GM23248 (cell line): ENCODE measurements at regions not wholly inside any gene's neighbourhood (a gene's known extent, or its start where the extent isn't known, plus 50 kb on each side); places are given as distances from the start of the nearest gene placed in this dataset.

Experiments used
- DNase-seq: peaks from one replicate; pipeline ENCODE4 v3.0.0-alpha.2; 2015
- H2AFZ ChIP-seq: fragments of 200-600 bp; sonication (generic); 2 replicates; pipeline ENCODE4 v1.6.1; 2016; ENCODE audit warnings: antibody characterized with exemption
- H3F3A ChIP-seq: fragments of 200-600 bp; sonication (generic); 2 replicates; pipeline ENCODE4 v1.6.1; 2016; ENCODE audit warnings: mild to moderate bottlenecking, antibody characterized with exemption, mixed run types; ENCODE audit not compliant: insufficient read depth
- H3K27ac ChIP-seq: fragments of 200-600 bp; sonication (generic); 2 replicates; pipeline ENCODE4 v1.5.1; 2016; ENCODE audit warnings: mild to moderate bottlenecking
- H3K27me3 ChIP-seq: fragments of 200-600 bp; sonication (generic); replicated peaks from 2 replicates; pipeline ENCODE4 v1.6.1; 2016; ENCODE audit warnings: mild to moderate bottlenecking; ENCODE audit not compliant: insufficient read depth
- H3K36me3 ChIP-seq: fragments of 200-600 bp; sonication (generic); 2 replicates; pipeline ENCODE4 v1.6.1; 2016; ENCODE audit warnings: low read depth, mild to moderate bottlenecking
- H3K4me1 ChIP-seq: fragments of 200-600 bp; sonication (generic); 2 replicates; pipeline ENCODE4 v1.6.1; 2016; ENCODE audit warnings: mild to moderate bottlenecking; ENCODE audit not compliant: insufficient read depth
- H3K4me2 ChIP-seq: fragments of 200-600 bp; sonication (generic); one replicate; pipeline ENCODE4 v1.6.1; 2016; ENCODE audit warnings: mild to moderate bottlenecking; ENCODE audit not compliant: unreplicated experiment
- H3K4me3 ChIP-seq: fragments of 200-600 bp; sonication (generic); 2 replicates; pipeline ENCODE4 v1.5.1; 2016; ENCODE audit warnings: mild to moderate bottlenecking
- H3K79me2 ChIP-seq: fragments of 200-600 bp; sonication (generic); 2 replicates; pipeline ENCODE4 v1.6.1; 2016; ENCODE audit warnings: mild to moderate bottlenecking; ENCODE audit not compliant: insufficient read depth
- H3K9ac ChIP-seq: fragments of 200-600 bp; sonication (generic); 2 replicates; pipeline ENCODE4 v1.6.1; 2016; ENCODE audit warnings: mild to moderate bottlenecking
- H3K9me2 ChIP-seq: fragments of 200-600 bp; sonication (generic); 2 replicates; pipeline ENCODE4 v1.6.1; 2016; ENCODE audit warnings: mixed run types, mild to moderate bottlenecking, moderate library complexity; ENCODE audit not compliant: insufficient read depth
- H3K9me3 ChIP-seq: fragments of 200-600 bp; sonication (generic); one replicate; pipeline ENCODE4 v1.6.1; 2017; ENCODE audit warnings: low read depth
- H4K20me1 ChIP-seq: fragments of 200-600 bp; sonication (generic); 2 replicates; pipeline ENCODE4 v1.6.0; 2016; ENCODE audit not compliant: insufficient read depth
- EZH2 ChIP-seq: fragments of 200-600 bp; sonication (generic); IDR thresholded peaks from 2 replicates; pipeline ENCODE4 v1.6.1; 2018; ENCODE audit warnings: antibody characterized with exemption, mild to moderate bottlenecking; ENCODE audit not compliant: insufficient read depth, poor library complexity, severe bottlenecking
- EZH2phosphoT487 ChIP-seq: fragments of 200-600 bp; sonication (generic); IDR thresholded peaks from 2 replicates; pipeline ENCODE4 v1.6.1; 2018; ENCODE audit warnings: antibody characterized with exemption, moderate library complexity, mild to moderate bottlenecking, low read depth; ENCODE audit not compliant: insufficient read depth
- WGBS, 2 experiments: methylation state at CpG; one replicate each; pipeline ENCODE4 v1.1.6; 2015 to 2017; ENCODE audit warnings: low lambda C conversion rate in 2 of 2, low coverage in 1 of 2; ENCODE audit errors: missing lambda C conversion rate in 2 of 2; 5-methylcytosine and 5-hydroxymethylcytosine counted together
- in situ Hi-C: fragments of 300-500 bp; cut with MboI; formaldehyde crosslinking; loops from 2 replicates; pipeline ENCODE4 v1.15.0; 2020

DNA sequence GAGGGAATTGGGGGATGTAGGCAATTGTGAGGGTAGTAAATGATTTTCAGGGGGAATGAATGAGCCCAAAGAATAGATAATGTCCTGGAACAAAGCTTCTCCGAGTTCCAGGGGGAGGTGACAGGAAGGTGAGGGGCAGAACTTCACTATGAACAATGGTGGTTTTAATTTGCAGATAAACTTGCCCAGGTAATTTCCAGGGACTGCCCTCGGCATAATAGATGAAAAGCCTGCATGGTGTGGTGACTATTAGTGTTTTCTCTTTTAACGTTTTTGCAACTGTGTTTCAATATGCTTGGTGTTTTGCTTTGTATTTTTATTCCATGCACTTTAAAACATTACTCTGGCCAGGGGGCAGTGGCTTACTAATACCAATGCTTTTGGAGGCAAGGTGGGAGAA lies 325.2 kb upstream of the RGS6 start:
- Histone ChIP-seq H3K4me2 (no peak overlapping the region), H3K9me2 (no peaks in the 10 kb centered on the region), H3K27me3 (no peaks in the 10 kb centered on the region), H4K20me1 (no peaks in the 10 kb centered on the region), H3K4me1 (peaks cover 13% of the 10 kb centered on the region), H3K27ac (no peak overlapping the region), H3K9me3 (no peaks in the 10 kb centered on the region), H3K9ac (no peak overlapping the region), H3K79me2 (peaks cover 99% of the 10 kb centered on the region), H3K4me3 (no peak overlapping the region), H3F3A (no peaks in the 10 kb centered on the region), H2AFZ (no peak overlapping the region), H3K36me3 (no peaks in the 10 kb centered on the region)
- WGBS, 2 experiments: 76 to 81% methylated on average over 3 of the region's 3 CpGs
- in situ Hi-C loops: no loop called here
- TF ChIP-seq EZH2: no peak
- no peak for TF ChIP-seq EZH2phosphoT487
- no peak for DNase-seq

DNA sequence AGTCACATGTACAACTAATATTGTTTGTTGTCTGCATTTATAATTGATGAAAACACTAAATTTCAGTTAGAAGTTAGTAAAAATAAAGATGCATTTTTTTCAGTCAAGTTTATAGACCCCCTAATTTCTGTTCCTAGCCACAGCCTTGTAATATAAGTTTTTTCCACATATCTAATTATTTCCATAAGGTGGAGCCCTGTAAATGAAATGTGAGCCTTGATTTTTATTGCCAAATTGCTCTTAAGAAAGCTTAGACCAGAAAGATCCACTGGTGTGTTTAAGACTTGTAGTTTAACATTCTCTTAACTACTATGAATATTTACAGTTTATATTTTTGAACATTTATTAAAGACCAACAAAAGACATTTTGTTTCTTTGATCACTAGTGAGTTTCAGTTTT lies 322.1 kb upstream of the RGS6 start:
- no peaks in the 10 kb centered on the region for H4K20me1 ChIP-seq
- no peak overlapping the region for H2AFZ ChIP-seq
- no peaks in the 10 kb centered on the region for H3K9me3 ChIP-seq
- DNase-seq: peak; percentile 27
- peaks cover 13% of the 10 kb centered on the region for H3K4me1 ChIP-seq
- TF ChIP-seq EZH2 (no peak), EZH2phosphoT487 (no peak)
- no peak overlapping the region for H3K4me3 ChIP-seq
- no peak overlapping the region for H3K27ac ChIP-seq
- in situ Hi-C loops: no loop called here
- no peaks in the 10 kb centered on the region for H3K9me2 ChIP-seq
- H3K27me3 ChIP-seq: no peaks in the 10 kb centered on the region
- H3K36me3 ChIP-seq: no peaks in the 10 kb centered on the region
- no peaks in the 10 kb centered on the region for H3F3A ChIP-seq
- H3K4me2 ChIP-seq: no peak overlapping the region
- H3K79me2 ChIP-seq: peaks cover 100% of the 10 kb centered on the region
- H3K9ac ChIP-seq: no peak overlapping the region

DNA sequence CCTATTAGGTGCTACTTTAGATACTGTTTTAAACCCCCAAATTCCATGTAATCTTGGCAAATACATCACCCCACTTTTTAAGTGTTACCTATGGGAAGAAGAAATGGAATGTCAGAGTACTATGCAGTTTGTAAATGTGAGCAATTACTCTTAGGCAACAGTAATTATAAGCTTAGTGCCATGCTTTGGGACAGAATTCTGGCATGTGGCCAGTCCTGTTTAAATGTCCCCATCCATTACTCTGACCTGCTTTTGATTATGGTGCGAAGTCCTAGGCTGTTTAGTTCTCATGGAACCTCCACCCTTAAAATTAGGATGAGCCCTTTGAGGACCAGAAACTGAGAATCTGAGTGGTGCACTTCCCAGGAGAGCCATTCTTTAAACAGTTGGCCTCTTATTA lies 321.4 kb upstream of the RGS6 start:
- Histone ChIP-seq H3K9me3 (no peaks in the 10 kb centered on the region), H3F3A (no peaks in the 10 kb centered on the region), H3K36me3 (no peaks in the 10 kb centered on the region), H3K4me3 (no peak overlapping the region), H3K27ac (no peak overlapping the region), H3K4me2 (no peak overlapping the region), H3K9ac (no peak overlapping the region), H4K20me1 (no peaks in the 10 kb centered on the region), H3K79me2 (peaks cover 100% of the 10 kb centered on the region), H3K4me1 (peaks cover 13% of the 10 kb centered on the region), H3K9me2 (no peaks in the 10 kb centered on the region), H3K27me3 (no peaks in the 10 kb centered on the region), H2AFZ (no peak overlapping the region)
- TF ChIP-seq EZH2phosphoT487: no peak
- TF ChIP-seq EZH2: no peak
- in situ Hi-C loops: no loop called here
- no peak for DNase-seq
- 87 to 92% methylated on average over 1 of the region's 1 CpG for WGBS, 2 experiments

DNA sequence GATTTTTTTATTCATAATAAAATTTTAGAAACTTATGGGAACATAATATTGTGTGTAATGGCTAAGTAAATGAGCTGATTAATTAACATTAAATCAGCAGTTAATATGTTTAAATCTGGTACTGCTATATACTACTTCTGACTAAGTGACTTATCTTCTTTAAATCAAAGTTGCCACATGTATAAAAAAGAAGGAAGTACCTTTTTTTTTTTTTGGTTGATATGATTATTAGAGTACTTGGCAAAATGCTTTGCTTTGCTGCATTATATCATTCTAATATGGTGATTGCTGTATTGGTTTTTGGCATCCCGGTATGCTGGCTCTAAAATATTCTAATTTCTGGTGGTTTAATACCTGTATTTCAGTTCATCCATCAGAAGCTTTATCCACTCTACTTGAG lies 319.1 kb upstream of the RGS6 start:
- Histone ChIP-seq H3K4me1 (peaks cover 13% of the 10 kb centered on the region), H3K9me3 (no peaks in the 10 kb centered on the region), H3K9ac (no peak overlapping the region), H3K36me3 (no peaks in the 10 kb centered on the region), H3K9me2 (no peaks in the 10 kb centered on the region), H2AFZ (no peak overlapping the region), H4K20me1 (no peaks in the 10 kb centered on the region), H3K4me3 (no peak overlapping the region), H3F3A (no peaks in the 10 kb centered on the region), H3K79me2 (peaks cover 100% of the 10 kb centered on the region), H3K27me3 (no peaks in the 10 kb centered on the region), H3K4me2 (no peak overlapping the region), H3K27ac (no peak overlapping the region)
- WGBS, 2 experiments: 100% methylated on average over 1 of the region's 1 CpG
- in situ Hi-C loops: no loop called here
- no peak for DNase-seq
- TF ChIP-seq EZH2 (no peak), EZH2phosphoT487 (no peak)

DNA sequence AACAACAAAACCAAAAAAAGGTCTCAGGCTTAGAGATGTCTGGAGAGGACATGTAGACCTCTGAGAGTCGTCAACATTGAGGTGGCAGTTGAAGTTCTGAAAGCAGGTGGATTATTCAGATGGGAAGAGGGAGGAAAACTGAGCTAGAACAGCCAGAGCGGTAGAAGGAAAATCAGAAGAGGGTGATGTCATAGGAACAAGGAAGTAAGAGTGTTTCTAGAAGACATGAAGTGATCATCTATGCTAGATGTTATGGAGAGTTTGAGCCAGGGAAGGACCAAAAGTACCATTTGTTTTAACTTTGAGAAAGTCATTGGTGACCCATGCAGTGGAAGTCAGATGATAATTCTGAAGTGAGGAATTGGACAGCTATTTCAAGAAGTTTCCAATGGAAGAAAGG lies 316.2 kb upstream of the RGS6 start:
- H3K36me3 ChIP-seq: peaks cover 14% of the 10 kb centered on the region
- no peak overlapping the region for H2AFZ ChIP-seq
- H3K4me3 ChIP-seq: no peak overlapping the region
- DNase-seq: no peak
- 97 to 98% methylated on average over 2 of the region's 2 CpGs for WGBS, 2 experiments
- no peaks in the 10 kb centered on the region for H3K9me3 ChIP-seq
- TF ChIP-seq EZH2: no peak
- TF ChIP-seq EZH2phosphoT487: no peak
- H3K27ac ChIP-seq: no peak overlapping the region
- H3K4me1 ChIP-seq: peaks cover 14% of the 10 kb centered on the region
- peaks cover 9% of the 10 kb centered on the region; the same call in 1 of the 2 replicates for H3F3A ChIP-seq
- no peaks in the 10 kb centered on the region for H4K20me1 ChIP-seq
- H3K79me2 ChIP-seq: peaks cover 94% of the 10 kb centered on the region
- no peak overlapping the region for H3K4me2 ChIP-seq
- in situ Hi-C loops: no loop called here
- H3K9ac ChIP-seq: no peak overlapping the region
- H3K27me3 ChIP-seq: no peaks in the 10 kb centered on the region
- no peaks in the 10 kb centered on the region for H3K9me2 ChIP-seq
